ENCODE measurements at regions not wholly inside any gene's neighbourhood (a gene's known extent, or its start where the extent isn't known, plus 50 kb on each side); places are given as distances from the start of the nearest gene placed in this dataset.

DNA sequence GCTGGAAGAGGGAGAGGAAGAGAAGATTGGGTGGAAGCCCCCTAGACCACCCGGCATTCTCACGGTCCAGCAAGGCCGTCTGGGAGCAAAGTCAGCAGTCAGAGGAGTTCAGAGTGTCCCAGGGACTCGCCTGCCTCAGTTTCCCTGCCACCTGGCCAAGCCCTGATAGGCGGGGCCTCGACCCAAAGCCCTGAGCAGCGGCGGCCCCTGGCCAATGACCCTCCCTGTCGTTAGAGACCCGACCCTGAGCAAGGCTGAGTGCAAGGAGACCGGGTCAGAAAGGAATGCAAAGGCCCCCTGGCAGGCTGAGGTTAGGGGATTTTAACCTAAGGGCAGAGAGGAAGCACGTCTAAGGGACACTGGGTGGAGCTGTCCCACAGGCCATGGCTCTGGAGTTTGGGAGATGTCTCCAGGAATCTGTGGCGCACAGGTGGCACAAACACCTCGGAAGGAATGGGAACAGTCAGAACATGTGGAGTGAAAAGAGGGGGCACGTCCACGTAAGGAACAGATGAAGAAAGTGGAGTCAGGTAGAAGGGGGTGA lies 196.8 kb upstream of the PDE1C start:
- intact Hi-C loops (cut with micrococcal nuclease): no loop called here

DNA sequence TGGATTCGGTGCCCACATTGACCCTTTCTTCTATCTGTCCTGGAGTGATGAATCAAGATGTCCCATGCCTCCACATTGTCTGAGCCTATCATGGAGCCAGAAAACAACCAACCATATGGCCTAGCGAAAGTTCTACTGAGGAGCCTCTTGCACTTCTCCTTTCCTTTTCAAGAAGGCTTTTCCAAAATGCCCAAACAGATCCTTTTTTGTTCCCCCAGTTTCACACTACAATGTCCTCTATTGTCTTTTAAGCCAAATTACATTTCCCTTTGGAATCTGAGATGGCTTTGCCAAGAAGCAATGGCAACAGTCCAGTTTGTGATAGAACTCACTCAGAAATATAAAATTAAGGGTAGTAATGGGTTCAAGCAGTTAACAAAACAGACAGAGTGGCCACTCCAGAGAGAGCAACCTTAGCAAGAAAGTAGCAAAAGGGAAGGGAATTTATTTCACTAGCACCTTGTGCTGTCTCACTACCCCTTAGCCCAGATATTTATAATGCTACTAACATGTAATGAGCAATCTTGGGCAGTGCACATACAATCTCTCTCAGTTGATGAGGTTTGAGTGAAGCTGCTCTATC lies 194.6 kb upstream of the PDE1C start:
- intact Hi-C loops (cut with micrococcal nuclease): no loop called here

DNA sequence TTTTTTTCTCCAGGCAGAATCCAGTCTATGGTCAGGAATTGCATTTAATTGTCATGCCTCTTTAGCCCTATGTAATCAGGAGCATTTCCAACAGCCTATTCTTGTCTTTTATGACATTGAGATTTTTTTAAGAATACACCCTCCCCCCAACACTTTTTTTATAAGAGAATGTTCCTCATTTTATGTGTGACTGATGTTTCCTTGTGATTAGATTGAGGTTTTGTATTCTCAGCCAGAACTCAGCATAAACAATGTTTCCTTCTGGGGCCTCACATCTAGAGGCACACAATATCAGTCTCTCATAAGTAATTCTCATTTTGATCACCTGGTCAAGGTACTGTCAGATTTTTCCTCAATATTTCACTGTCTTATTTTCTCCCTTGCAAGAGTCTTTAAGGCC lies 193.4 kb upstream of the PDE1C start:
- intact Hi-C loops (cut with micrococcal nuclease): no loop called here

- intact Hi-C loops (cut with micrococcal nuclease): no loop called here
Observed at GRCh38 chr7:32262315-32262714, 192.1 kb upstream of the PDE1C start.

- intact Hi-C loops (cut with micrococcal nuclease): no loop called here
Observed at GRCh38 chr7:32259931-32260596, 189.9 kb upstream of the PDE1C start.

DNA sequence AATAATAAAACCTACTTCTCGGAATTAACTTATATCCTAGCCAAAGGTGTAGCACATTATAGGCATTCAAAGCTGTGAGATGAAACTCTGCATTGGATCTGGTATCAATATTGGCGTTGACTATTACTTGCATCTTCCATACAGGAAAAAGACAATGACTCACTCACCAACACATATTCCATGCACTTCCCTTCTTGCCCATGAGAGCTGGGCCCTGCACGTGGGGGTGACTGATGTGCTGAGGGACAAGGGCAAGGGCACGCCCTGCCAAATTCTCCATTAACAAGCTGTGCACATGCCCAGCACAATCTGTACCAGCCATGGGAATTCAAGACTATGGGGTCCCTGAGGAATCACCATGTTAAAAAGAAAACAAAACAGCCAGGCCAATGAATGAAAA lies 188.1 kb upstream of the PDE1C start:
- intact Hi-C loops (cut with micrococcal nuclease): no loop called here

DNA sequence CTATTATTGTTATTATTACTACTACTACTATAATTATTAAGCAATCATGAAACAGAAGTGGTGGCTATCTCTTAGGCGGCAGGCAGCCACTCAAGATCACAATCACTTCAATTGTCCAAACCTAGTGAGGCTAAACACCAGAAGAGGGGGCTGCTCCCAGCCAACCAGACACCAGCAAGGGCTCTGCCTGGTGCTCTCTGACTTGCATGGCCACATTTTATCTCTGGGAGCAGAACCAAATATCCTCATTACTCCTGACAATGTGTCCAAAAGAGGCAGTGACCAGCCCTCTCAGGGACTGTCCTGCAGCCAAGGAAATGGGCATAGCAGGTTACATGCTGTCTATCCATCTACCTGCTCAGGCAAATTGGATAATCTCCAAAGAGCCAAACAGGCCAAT lies 187.4 kb upstream of the PDE1C start:
- intact Hi-C loops (cut with micrococcal nuclease): no loop called here

GRCh38 chr7:32256811-32257210 lies 186.6 kb upstream of the PDE1C start:
- intact Hi-C loops (cut with micrococcal nuclease): no loop called here

DNA sequence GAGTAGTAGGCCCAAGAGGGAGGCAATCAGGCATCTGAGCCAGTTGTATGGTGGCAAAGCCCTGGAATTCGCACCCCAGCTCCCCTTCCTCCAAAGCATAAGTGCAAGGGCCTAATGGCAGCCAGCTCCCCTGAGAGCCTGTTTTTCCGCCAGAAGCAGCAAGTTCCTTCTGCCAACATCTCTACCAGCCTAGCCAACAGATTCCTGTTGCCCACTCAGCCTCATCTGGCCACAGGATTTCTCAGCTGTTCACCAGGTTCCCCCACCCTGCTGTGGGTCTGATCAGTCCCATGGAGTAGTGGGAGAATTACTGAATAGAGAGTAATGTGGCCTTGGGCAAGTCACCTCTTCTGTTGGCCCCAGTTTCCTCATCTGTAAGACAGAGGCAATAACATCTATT lies 186.2 kb upstream of the PDE1C start:
- intact Hi-C loops (cut with micrococcal nuclease): no loop called here

GRCh38 chr7:32255036-32255435 lies 184.8 kb upstream of the PDE1C start:
- intact Hi-C loops (cut with micrococcal nuclease): no loop called here

- intact Hi-C loops (cut with micrococcal nuclease): no loop called here
Observed at GRCh38 chr7:32253299-32253698, 183.1 kb upstream of the PDE1C start.

DNA sequence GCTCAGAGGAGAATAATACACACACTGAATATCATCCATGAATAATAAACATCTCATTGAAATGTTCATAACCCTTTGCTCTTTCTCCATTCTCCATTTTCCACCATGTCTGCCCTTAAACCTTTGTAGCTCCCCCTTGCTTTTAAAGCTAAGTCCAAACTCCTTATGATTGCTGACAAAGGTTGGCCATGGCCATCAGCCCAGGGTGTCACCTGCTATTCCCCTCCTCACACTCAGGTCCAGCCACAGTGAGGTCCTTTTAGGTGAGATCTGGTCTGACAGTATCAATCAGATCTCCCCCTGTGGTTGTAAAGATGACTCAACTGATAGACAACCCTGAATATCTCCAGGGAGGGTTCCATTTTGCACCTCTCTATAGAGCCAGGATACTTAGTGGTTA lies 181.5 kb upstream of the PDE1C start:
- intact Hi-C loops (cut with micrococcal nuclease): no loop called here

DNA sequence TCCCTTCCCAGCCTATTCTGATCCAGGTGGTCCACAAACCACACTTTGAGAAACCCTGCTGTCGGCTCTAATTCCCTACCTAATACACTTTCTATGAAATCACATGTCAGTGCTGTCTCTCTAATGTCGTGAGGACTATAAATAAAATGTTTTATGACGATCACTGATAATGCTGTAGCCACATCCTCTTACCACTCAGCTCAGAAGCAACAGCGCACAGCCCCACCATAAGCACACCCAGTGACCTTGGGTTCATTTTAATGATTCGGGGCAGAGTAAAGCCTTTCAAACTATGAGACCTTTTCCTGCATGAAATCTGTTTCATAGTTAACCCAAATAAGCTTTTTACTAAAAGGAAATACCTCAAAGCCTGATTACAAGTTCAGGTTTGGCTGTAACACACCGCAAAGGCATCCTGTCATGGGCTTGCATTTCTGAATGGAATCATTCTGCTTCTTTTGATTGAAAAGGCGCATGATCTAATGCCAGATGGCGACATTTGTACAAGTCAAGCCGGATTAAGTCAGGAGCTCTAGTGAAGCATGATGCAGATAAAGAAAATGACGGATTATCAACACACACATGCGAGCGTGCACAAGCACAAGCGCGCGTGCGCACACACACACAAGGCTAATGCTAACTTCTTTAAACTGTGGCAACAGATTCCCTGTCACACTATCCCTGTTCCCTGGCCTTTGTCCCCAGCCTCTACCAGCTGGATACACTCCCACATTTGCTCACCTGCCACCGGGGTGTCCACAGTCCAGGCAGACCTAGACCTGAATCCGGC lies 180.5 kb upstream of the PDE1C start:
- intact Hi-C loops (cut with micrococcal nuclease): no loop called here

GRCh38 chr7:32250003-32250402 lies 179.8 kb upstream of the PDE1C start:
- intact Hi-C loops (cut with micrococcal nuclease): no loop called here

DNA sequence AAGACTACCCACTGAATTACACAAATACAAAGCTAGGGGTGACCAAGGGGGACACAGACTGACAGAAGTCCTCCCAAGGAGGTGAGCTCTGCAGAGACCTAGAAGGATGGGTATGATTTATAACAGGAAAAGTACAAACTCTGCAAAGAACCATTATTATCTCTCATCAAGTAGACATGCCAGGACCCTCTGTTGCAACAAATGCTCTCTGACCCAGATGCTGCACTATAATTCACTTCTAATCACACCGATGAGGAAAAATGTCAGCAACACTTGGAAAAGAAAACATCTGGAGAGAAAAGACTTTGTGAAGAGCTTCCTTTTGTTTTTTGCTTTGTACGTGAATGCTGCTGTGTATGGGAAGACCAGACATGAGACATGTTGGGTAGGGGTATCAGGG lies 178.3 kb upstream of the PDE1C start:
- intact Hi-C loops (cut with micrococcal nuclease): no loop called here

- intact Hi-C loops (cut with micrococcal nuclease): no loop called here
Observed at GRCh38 chr7:32244806-32245345, 174.7 kb upstream of the PDE1C start.

DNA sequence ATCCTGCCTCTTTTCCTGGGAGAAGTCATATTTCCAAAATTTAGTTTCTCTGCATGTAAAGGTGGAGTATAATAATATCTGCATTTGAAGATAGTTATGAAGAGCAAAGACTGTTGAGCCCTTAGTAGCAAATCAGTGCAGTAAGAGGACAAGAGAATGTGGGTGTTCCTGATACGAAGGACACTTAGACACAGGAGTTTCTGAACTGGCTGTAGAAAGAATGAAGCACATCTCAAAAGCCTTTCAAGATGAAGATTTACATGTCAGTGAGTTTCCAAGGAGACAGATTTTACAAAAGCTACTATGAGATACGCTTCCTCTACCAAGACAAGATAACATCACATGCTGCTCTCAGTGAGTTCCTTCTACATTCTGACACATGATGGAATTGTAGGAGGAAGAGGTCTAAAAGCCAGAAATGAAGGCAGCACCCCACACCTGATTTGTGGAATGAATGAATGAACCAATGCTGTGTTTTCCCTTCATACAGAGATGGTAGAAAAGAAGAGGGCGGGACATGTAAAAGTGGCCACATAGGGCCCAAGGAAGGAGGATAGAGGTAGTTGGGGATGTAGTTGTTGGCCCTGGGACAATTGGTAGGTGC lies 173.6 kb upstream of the PDE1C start:
- intact Hi-C loops (cut with micrococcal nuclease): no loop called here

DNA sequence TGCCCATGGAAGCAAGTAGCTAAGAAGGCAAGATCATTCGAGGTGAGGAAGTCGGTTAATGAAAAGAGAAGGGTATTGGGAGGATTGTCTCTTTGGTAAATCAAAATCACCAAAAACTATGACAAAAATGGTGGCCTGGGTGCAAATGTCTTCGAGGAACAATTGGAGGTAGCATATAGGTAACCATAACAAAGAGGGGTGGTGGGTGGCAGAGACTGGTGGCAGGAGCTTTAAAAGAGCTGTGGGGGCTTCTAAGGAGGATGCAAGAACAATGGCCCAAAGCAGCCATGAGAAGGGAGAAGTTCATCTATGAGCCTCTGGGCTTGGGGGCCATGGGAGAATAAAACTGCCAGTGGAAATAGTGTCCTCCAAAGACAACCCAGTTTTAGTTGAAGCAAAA lies 172.2 kb upstream of the PDE1C start:
- intact Hi-C loops (cut with micrococcal nuclease): no loop called here

DNA sequence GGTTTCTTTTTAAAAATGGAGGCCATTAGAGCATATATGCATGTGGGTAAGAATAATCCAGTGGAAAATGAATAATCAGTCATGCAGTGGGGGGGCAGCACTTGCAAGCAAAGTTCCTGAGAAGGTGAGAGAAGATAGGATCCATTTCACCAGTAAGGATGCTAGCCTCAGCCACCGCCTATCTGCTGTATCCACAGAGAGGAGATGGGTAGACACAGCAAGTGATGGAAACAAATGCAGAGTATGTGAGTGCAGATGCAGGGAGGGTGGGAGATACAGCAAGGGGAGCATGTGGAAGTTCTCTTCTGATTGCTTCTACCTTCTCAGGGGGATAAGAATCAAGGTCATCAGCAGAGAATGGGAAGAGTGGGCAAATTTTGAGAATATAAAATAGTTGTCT lies 171.4 kb upstream of the PDE1C start:
- intact Hi-C loops (cut with micrococcal nuclease): no loop called here

DNA sequence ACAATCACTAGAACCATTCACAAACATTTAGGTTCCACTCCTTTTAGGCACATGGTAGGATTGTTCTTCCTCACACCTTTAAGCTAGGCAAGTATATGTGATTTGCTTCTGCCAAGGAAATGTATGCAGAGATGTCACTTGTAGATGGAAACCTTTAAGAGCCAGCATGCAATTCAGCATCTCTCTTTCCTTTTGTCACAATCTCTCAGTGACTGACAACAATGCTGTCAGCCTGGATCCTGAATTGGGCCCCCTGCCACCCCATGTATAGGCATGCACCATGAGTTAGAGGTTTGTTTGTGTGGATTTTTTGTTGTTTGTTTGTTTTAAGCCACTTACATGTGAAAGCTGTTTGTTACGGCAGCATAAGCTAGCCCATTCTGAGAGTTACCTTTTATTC lies 169.6 kb upstream of the PDE1C start:
- intact Hi-C loops (cut with micrococcal nuclease): no loop called here

GRCh38 chr7:32228601-32229000 lies 158.4 kb upstream of the PDE1C start:
- intact Hi-C loops (cut with micrococcal nuclease): no loop called here

DNA sequence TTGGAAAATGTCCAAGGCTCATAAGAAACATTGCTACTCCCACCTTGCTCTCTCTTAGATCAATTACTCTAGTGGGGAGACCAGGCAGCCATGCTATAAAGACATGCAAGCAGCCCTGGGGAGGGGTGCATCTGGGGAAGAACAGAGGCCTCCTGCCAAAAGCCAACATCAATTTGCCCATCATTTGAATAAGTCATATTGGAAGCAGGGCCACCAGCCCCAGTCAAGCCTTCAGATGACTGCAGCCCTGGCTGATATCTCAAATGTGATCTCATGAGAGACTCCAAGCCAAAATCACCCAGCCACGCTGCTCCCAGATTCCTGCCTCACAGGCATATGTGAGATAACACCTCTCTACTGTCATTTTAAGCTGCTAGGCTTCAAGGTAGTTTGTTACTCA lies 157.5 kb upstream of the PDE1C start:
- intact Hi-C loops (cut with micrococcal nuclease): no loop called here
